Esophagus muscularis mucosa (tissue), 4 donors: ENCODE measurements at regions not wholly inside any gene's neighbourhood (a gene's known extent, or its start where the extent isn't known, plus 50 kb on each side); places are given as distances from the start of the nearest gene placed in this dataset.

Experiments
- DNase-seq: peaks from one replicate; pipeline ENCODE4 v3.0.0-alpha.2; 2017; ENCODE audit errors: extremely low spot score
- H3K27ac ChIP-seq, 4 donors: fragments of 200-600 bp; sonication (generic); replicated peaks in 1 of 4; 1 replicate in 3 of 4; 2 replicates in 1 of 4; pipeline ENCODE4 v1.5.1; 2016 to 2019; ENCODE audit warnings: mild to moderate bottlenecking in 1 of 4
- H3K27me3 ChIP-seq, 4 donors: fragments of 200-600 bp; sonication (generic); one replicate each; pipeline versions ENCODE4 v1.5.1 to v1.6.0; 2016 to 2019
- H3K36me3 ChIP-seq, 4 donors: fragments of 200-600 bp; sonication (generic); one replicate each; pipeline ENCODE4 v1.5.1; 2016 to 2019
- H3K4me1 ChIP-seq, 4 donors: fragments of 200-600 bp; sonication (generic); one replicate each; pipeline ENCODE4 v1.5.1; 2016 to 2019
- H3K4me3 ChIP-seq, 4 donors: fragments of 200-600 bp; sonication (generic); 1 replicate in 2 of 4; 2 replicates in 2 of 4; pipeline ENCODE4 v1.5.1; 2016 to 2019; ENCODE audit warnings: mild to moderate bottlenecking in 4 of 4, moderate library complexity in 1 of 4
- H3K9me3 ChIP-seq, 4 donors: fragments of 200-600 bp; sonication (generic); 1 replicate in 3 of 4; 2 replicates in 1 of 4; pipeline ENCODE4 v1.5.1; 2016 to 2019
- CTCF ChIP-seq, 3 experiments: fragments of 200-600 bp in 2 of 3; fragments of 450-650 bp in 1 of 3; sonication (generic) in 2 of 3; IDR thresholded peaks; one replicate each; pipeline ENCODE4 v1.5.1; 2017 to 2019; ENCODE audit warnings: antibody characterized with exemption in 3 of 3, mild to moderate bottlenecking in 2 of 3, moderate library complexity in 1 of 3
- EP300 ChIP-seq: sonication (generic); formaldehyde crosslinking; IDR thresholded peaks from one replicate; pipeline ENCODE4 v1.6.1; 2017; ENCODE audit warnings: antibody characterized with exemption
- POLR2A ChIP-seq: fragments of 450-650 bp; IDR thresholded peaks from one replicate; pipeline ENCODE4 v1.6.1; 2017; ENCODE audit warnings: antibody characterized with exemption, moderate library complexity, mild to moderate bottlenecking, low read depth
- POLR2AphosphoS5 ChIP-seq, 2 donors: sonication (generic); formaldehyde crosslinking; IDR thresholded peaks; one replicate each; pipeline ENCODE4 v1.6.1; 2017; ENCODE audit warnings: antibody characterized with exemption in 2 of 2
- WGBS: methylation state at CpG from one replicate; pipeline ENCODE4 v1.1.5; 2018; 5-methylcytosine and 5-hydroxymethylcytosine counted together
- intact Hi-C: fragments of 100-400 bp; cut with DNase I; formaldehyde crosslinking; loops from one replicate; pipeline ENCODE4 v1.15.1; 2023

DNA sequence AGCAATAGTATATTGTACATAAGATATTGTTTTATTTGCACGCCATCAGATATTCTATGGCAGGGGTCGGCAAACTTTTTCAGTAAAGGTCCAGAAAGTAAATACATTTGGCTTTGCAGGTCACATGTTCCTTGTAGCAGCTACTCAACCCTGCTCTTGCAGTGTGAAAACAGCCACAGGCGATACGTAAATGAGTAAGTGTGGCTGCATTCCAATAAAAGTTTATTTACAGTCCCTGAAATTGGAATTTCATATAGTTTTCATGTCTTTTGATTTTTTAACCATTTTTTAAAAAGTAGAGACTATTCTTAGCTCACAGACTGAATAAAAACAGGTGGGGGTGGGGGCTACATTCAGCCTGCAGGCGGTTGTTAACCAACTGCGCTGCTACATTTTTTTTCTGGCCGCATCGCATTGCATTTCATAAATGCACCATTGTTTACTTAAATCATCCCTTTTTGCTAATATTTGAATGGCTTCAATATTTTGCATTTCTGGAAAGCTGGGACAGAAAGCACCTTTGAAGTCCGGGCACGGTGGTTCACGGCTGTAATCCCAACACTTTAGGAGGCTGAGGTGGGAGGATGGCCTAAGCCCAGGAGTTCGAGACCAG lies 50.5 kb upstream of the HAPSTR1 start:
- H3K4me3 ChIP-seq = no peak overlapping the region
- intact Hi-C loops = no loop called here
- no peak for TF ChIP-seq POLR2AphosphoS5 (IDR thresholded peaks at IDR 0.05)
- no peak for TF ChIP-seq CTCF (IDR thresholded peaks at IDR 0.05)
- no peak for TF ChIP-seq EP300
- TF ChIP-seq POLR2A = no peak
- no peak for DNase-seq
- H3K9me3 ChIP-seq = no peaks in the 10 kb centered on the region
- 89% methylated on average over 12 of the region's 12 CpGs for WGBS
- no peaks in the 10 kb centered on the region for H3K27me3 ChIP-seq
- no peaks in the 10 kb centered on the region for H3K36me3 ChIP-seq
- H3K27ac ChIP-seq = no peak overlapping the region
- H3K4me1 ChIP-seq = no peaks in the 10 kb centered on the region
